Astrocyte of the hippocampus (primary cell): ENCODE measurements at regions not wholly inside any gene's neighbourhood (a gene's known extent, or its start where the extent isn't known, plus 50 kb on each side); places are given as distances from the start of the nearest gene placed in this dataset.
"Not testable (repeated sequence)": the region's sequence is repeated elsewhere in the genome, so short reads cannot be mapped to it uniquely, and the experiment has no call there.

Experiments used
- DNase-seq: peaks from one replicate; pipeline ENCODE4 v3.0.0; 2011; ENCODE audit warnings: low read depth, low spot score

- peak; percentile 99 for DNase-seq
Observed at GRCh38 chr15:26082221-26083109, 219.3 kb upstream of the ATP10A start.

DNA sequence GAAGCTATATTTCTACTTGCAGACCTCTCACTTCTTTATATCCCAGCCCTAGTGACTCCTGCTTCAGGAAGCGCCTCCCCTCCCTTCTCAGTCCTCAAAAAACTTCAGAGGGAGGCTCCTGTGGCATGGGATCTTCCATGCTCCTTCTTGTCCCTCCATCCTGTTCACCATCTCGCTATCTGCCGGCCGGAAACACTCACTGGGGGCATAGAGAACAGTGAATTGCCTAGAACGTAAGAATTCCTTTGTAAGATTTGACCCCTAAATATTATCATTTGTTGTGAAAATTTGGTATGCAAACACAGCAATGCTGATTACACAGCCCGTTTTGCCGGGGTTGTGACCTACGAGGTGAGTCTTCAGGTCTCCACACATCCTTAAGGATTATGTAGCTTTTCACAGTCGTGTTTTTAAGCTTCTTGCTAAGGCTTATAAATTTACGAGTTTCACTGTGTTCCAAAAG lies 218.7 kb upstream of the ATP10A start:
- no peak for DNase-seq

DNA sequence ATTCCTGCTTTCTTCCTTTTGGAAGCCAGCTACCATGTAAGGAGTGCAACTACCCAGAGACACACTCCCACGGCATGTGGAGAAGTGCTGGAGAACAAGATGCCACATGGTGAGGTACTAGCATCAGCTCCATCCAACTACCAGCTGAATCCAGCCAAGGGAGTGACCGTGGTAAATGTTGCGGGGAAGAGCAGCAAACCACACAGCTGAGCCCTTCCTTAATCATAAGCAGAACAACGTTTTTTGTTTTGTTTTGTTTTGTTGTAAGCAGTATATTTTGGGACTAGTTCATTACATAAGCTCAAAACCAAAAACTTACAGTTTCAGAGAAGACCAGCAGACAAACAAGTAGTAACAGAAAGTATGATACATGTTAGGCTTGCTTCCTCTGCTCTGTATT lies 212.6 kb upstream of the ATP10A start:
- DNase-seq = no peak

DNA sequence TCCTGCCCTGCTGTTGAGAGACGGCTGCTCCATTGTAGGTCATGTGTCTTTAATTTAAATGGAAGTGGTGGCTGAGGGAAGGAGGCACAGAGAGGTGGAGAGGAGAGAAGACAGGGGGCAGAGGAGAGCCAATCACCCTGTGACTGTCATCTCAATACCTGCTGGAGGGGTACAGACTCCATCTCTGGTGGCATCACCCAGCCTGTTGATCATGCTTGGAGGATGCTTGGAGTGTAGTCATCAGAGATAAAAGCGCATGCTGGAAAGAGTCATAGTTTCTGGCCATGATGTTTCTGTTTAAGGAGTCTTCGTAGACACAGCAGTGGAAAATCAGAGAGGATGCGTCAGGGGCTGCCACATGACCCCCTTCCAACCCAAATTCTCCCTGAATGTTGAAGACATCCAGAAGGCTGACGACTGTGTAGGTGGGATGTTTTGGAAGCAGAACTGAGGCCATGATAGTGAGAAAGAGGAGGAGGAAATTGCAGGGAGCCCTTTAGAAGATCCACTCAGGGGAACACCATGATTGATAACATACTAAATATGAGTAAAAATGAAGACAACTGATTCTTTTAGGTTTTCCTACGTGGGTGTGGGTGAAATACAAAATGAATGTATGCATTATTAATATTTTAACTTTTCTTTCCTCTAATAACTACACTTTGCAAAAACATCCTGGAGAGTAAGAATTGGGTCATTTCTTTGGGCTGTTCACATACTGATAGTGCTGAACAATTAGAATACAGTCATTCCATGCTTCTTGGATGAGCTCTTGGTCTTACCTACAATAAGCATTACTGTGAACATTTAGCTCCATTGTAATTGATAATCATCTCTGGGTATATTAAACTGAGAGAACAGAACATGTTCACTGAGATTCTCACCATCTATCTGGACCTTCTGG lies 210.6 kb upstream of the ATP10A start:
- no peak for DNase-seq

- DNase-seq = peak; percentile 32
Observed at GRCh38 chr15:26070095-26070532, 207.0 kb upstream of the ATP10A start.

DNA sequence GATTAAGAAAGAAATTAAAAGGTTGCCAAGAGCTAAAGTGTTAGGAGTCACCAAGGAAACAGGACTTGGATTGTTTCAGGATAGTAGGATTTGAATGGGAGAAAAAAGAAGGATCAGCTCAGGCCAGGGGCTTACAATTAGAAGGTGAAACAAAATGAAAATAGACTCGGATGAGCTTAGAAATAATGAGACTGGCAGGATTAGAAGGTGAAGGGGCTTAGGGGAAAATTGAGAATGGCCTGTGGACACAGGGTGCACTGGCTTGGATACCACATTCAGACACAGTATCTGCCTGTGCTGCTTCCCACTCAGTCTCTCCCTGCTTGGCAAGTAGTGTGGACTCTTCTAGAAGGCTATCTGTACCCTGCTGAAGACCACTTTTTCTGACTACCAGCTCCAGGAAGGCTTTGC lies 206.1 kb upstream of the ATP10A start:
- DNase-seq = no peak

GRCh38 chr15:26066896-26067295 lies 203.8 kb upstream of the ATP10A start:
- DNase-seq = no peak

DNA sequence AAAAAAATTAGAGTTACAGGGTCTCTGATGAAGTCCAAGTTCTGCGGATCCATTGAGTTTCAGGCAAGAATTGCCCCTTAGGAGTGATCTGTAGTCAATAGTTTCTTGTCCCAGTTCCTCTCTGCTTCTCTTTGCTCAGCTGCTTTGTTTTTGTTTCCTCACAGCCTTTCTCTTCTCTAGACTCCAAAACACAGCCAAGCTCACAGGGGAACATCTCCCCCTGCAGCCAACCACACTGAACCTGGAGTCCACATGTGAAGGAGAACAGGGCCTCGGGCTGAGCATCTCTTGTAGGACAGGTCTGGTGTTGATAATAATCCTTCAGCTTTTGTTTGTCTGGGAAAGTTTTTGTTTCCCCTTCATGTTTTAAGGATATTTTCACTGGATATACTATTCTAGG lies 202.6 kb upstream of the ATP10A start:
- no peak for DNase-seq

DNA sequence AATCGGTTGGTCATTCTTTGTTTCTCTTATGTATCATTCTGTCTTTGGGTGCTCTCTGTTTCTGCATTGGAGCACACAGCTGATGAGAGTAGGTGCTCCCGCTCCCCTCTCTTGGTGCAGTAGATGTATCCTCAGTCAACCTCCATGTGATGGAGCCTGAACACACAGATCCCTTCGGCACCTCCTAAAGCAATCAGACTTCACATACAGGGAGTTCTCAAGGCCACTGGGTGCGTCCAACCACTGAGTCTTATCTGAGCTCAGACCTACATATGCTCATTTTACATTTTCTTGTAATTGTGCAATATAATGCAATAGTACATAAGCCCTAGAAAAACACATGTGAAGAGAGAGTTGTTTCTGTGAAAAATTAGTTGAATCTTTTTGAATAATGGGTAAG lies 198.1 kb upstream of the ATP10A start:
- no peak for DNase-seq

GRCh38 chr15:26056766-26057165 lies 193.6 kb upstream of the ATP10A start:
- DNase-seq = not testable (repeated sequence)

DNA sequence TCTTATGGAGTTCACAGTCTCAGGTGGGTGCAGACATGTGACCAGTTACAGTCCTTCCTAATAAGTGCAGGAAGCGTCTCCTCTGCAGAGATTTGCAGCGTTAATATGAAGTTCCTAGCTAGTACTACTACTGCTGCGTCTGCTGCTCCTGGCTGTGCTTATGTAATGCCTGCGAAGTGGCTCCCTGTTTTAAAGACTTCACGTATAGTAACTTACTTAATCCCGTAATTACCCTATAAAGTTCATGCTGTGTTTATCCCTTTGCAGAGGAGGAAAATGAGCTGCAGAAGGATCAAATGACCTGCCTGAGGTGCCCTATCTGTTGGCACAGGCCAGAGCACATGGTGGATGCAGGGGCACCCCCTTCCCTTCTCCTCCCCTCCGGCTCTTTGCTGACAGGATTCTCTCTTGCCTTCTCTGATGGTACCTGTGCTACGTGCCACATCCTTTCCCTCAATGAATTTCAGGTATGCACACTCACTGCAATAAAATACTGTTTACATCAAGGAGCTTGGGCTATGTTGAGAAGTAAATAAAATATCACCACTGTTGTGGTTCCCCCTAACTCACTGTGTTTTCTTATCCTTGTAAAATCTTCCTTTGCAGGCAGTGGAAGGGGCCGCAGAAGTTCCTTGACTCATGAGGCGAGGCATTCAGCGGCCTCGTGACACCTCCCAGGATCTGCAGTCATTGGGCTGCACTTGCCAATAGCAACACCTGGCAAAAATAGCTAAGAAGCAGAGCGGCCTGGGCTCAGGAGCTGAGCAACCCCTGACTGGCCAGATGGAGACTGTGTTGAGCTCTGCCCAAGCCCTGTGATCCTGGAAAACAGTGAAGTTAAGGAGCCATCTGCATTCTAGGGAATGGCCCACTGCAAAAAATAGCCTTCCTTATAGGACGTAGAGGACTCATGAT lies 188.9 kb upstream of the ATP10A start:
- DNase-seq = peak; percentile 16

GRCh38 chr15:26050984-26051383 lies 187.9 kb upstream of the ATP10A start:
- DNase-seq = no peak

- peak; percentile 4 for DNase-seq
Observed at GRCh38 chr15:26049900-26050657, 187.0 kb upstream of the ATP10A start.

DNA sequence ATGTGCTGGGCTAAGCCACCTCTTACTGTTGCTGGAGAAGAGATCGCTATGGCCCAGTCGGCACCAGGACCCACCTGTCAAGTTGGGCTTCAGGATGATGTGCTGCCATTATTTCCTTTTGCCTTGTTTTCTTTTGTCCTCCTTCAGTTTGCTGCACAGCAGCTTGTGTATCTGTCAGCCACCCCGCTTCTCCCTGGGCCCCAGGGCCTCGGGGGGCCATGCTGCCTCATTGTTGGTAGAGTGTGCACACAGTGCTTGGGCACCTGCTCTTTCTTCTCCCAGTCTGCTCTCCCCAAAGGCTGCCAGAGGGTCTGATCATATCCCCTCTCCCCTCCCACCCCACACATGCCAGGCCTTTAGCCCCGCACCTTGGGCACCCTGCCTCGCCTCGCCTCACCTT lies 185.5 kb upstream of the ATP10A start:
- DNase-seq = no peak

DNA sequence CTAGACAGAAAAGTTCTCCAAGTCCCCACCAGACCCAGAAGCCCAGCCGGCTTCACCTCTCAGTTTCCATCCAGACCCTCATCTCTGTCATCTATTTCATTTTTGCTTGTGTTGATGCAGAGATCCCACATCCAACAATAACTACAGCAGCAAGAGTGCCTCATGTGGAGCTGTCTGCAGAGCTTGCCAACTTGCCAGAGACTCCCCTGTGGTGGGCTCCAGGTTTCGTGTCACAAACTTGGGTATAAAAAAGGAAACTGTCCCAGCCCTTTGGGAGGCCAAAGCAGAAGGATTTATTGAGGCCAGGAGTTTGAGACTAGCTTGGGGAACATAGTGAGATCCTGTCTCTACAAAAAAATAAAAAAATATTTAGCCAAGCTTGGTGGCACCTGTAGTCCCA lies 182.4 kb upstream of the ATP10A start:
- no peak for DNase-seq

DNA sequence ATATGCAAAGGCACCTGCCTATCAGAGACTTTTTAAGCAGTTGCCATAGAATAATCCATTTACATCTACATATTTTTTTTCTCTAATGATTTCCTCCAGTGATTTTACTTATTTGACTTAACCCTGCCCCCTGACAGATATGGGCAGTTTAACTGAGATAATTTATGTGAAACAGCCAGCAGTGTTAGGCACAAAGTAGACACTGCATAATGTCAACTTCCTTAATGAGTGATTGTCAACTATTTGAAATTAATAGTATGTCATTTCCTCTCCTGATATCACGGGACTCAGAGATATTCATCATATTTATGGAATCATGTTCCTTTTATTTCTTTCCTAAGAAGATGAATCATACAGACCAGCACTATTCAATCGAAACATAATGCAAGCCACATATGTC lies 179.9 kb upstream of the ATP10A start:
- DNase-seq = no peak

- DNase-seq = no peak
Observed at GRCh38 chr15:26038693-26039092, 175.6 kb upstream of the ATP10A start.

DNA sequence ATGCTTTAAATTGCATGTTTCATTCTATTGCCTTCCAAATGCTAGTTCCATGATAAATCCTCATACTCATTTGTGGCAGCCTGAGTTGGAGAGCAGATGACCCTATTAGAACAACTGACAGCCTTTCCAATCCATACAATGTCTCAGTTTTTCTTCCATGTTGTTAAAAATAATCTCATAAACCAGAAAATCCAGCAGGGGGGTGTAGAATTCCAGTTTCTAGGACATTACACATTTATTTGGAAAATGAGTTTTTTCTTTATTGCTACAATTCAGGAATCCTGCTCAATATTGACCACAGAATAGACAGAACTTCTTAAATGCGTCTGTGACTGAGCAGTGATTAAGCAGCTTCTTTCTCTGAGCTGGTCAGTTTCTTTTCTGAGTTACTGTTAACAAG lies 174.2 kb upstream of the ATP10A start:
- no peak for DNase-seq

DNA sequence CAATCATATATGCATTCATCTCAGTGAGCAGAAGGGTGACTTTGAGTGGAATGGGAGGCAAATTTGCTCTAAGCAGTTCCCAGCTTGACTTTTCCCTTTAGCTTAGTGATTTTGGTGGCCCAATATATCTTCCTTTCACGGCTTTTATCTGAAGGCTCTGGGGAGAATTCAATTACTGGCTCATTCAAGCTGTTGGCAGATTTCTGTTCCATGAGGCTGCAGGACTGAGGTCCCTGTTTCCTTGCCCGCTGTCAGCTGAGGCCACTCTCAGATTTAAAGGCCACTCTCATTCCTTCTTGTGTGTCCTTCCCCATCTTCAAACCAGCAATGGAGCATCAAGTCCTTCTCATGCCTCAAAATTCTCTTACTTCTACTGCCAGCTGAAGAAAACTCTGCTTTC lies 170.4 kb upstream of the ATP10A start:
- no peak for DNase-seq

GRCh38 chr15:26032162-26032846 lies 169.2 kb upstream of the ATP10A start:
- DNase-seq = no peak
